MM.1S (cell line): ENCODE measurements at regions not wholly inside any gene's neighbourhood (a gene's known extent, or its start where the extent isn't known, plus 50 kb on each side); places are given as distances from the start of the nearest gene placed in this dataset.

Experiments
- EZH2 ChIP-seq: fragments of 300-600 bp; sonication (generic); optimal IDR thresholded peaks from 2 replicates; pipeline ENCODE3; 2017; ENCODE audit warnings: low read depth, mild to moderate bottlenecking, antibody characterized with exemption, low read length, mixed read lengths
- TF ChIP-seq, protein P1 (sequence below): fragments of 300-600 bp; sonication (generic); IDR thresholded peaks from 2 replicates; pipeline ENCODE4 v1.5.1; 2016; ENCODE audit warnings: antibody characterized with exemption, low read length, mixed read lengths

DNA sequence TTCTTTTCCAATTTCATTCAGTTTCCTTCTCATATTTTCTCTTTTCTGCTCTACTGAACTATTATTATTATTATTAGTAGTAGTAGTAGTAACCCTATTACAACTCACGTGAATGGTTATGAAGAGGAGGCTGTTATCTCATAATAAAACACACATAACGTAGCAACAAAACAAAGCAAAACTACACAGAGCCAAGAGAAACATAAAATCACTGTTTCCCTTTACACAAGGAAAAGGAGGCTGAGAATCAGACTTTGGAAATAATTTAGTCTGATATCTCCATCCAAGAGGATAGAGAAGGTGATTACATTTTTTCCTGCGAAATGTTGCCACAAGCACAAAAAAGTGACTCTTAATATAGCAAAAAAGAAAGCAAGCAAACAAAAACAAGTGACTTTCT lies 975.8 kb upstream of the FLRT2 start:
- TF ChIP-seq, protein P1, sequence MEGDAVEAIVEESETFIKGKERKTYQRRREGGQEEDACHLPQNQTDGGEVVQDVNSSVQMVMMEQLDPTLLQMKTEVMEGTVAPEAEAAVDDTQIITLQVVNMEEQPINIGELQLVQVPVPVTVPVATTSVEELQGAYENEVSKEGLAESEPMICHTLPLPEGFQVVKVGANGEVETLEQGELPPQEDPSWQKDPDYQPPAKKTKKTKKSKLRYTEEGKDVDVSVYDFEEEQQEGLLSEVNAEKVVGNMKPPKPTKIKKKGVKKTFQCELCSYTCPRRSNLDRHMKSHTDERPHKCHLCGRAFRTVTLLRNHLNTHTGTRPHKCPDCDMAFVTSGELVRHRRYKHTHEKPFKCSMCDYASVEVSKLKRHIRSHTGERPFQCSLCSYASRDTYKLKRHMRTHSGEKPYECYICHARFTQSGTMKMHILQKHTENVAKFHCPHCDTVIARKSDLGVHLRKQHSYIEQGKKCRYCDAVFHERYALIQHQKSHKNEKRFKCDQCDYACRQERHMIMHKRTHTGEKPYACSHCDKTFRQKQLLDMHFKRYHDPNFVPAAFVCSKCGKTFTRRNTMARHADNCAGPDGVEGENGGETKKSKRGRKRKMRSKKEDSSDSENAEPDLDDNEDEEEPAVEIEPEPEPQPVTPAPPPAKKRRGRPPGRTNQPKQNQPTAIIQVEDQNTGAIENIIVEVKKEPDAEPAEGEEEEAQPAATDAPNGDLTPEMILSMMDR: no peak
- TF ChIP-seq EZH2: no peak
